Endothelial cell of umbilical vein (primary cell): ENCODE measurements at regions not wholly inside any gene's neighbourhood (a gene's known extent, or its start where the extent isn't known, plus 50 kb on each side); places are given as distances from the start of the nearest gene placed in this dataset.

Experiments used
- BruUV-seq: library from RNA; stranded (reverse); fragments of 400-500 nt; replicated peaks from 2 replicates; lab custom pipeline; 2021; lab: Mats Ljungman, UMichigan
- CTCF ChIA-PET: fragments of 300-600, 350-600 bp; sonication (Branson Sonifier 250); formaldehyde crosslinking; loops from one replicate; lab custom pipeline; 2021; ENCODE audit warnings: antibody characterized with exemption, inconsistent platforms; lab: Charles Lee
- POLR2A ChIA-PET: fragments of 300-600, 350-600 bp; sonication (Branson Sonifier 250); formaldehyde crosslinking; loops from one replicate; lab custom pipeline; 2021; ENCODE audit warnings: antibody characterized with exemption, inconsistent platforms; lab: Charles Lee
- DNase-seq: peaks from one replicate; pipeline ENCODE4 v3.0.0-alpha.2; 2011; ENCODE audit warnings: low read depth, low spot score
- FAIRE-seq: peaks from 2 replicates; lab custom pipeline; 2011; peaks lifted over from hg19 to GRCh38; lab: Jason Lieb, UNC
- H2AFZ ChIP-seq: 2 replicates; pipeline ENCODE4 v1.6.0; 2012; ENCODE audit warnings: low read depth, low read length, control low read depth, inconsistent platforms
- H3K27ac ChIP-seq: 2 replicates; pipeline ENCODE4 v1.5.1; 2011; ENCODE audit warnings: low read depth, mild to moderate bottlenecking, control low read depth, low read length, moderate library complexity; ENCODE audit not compliant: insufficient read depth
- H3K27me3 ChIP-seq, 2 experiments: 2 replicates each; pipeline versions ENCODE4 v1.6.0 to v1.6.1; 2011; ENCODE audit warnings: low read length in 2 of 2, mixed read lengths in 1 of 2; ENCODE audit not compliant: control insufficient read depth in 2 of 2, insufficient read depth in 2 of 2
- H3K36me3 ChIP-seq, 2 experiments: 2 replicates in 1 of 2; 3 replicates in 1 of 2; pipeline ENCODE4 v1.5.1; 2011; ENCODE audit warnings: low read length in 2 of 2, mild to moderate bottlenecking in 1 of 2, moderate library complexity in 1 of 2; ENCODE audit not compliant: control insufficient read depth in 2 of 2, insufficient read depth in 2 of 2; ENCODE audit errors: extremely low read depth in 1 of 2
- H3K4me1 ChIP-seq: 3 replicates; pipeline ENCODE4 v1.5.1; 2011; ENCODE audit warnings: mild to moderate bottlenecking, low read length; ENCODE audit not compliant: control insufficient read depth, insufficient read depth; ENCODE audit errors: extremely low read depth
- H3K4me2 ChIP-seq: 2 replicates; pipeline ENCODE4 v1.6.1; 2011; ENCODE audit warnings: low read length, control low read depth, mixed read lengths; ENCODE audit not compliant: insufficient read depth
- H3K4me3 ChIP-seq, 3 experiments: fragments of 200-600 bp in 1 of 3; sonication (generic), shearing (Covaris generic) in 1 of 3; replicated peaks in 1 of 3; 2 replicates each; pipeline ENCODE4 v1.5.1; 2011 to 2016; ENCODE audit warnings: control low read depth in 3 of 3, low read length in 3 of 3, mild to moderate bottlenecking in 2 of 3, inconsistent platforms in 1 of 3, low read depth in 1 of 3, moderate library complexity in 1 of 3; ENCODE audit not compliant: insufficient read depth in 1 of 3
- H3K79me2 ChIP-seq: 2 replicates; pipeline ENCODE4 v1.6.0; 2012; ENCODE audit warnings: low read length, inconsistent platforms; ENCODE audit not compliant: control insufficient read depth, insufficient read depth
- H3K9ac ChIP-seq: replicated peaks from 2 replicates; pipeline ENCODE3; 2011; ENCODE audit warnings: low read length, control low read depth; ENCODE audit not compliant: insufficient read depth; ENCODE audit errors: extremely low read depth
- H3K9me1 ChIP-seq: replicated peaks from 3 replicates; pipeline ENCODE4 v1.6.0; 2011; ENCODE audit warnings: mild to moderate bottlenecking, low read length; ENCODE audit not compliant: control insufficient read depth, insufficient read depth; ENCODE audit errors: extremely low read depth
- H3K9me3 ChIP-seq: replicated peaks from 2 replicates; pipeline ENCODE4 v1.5.1; 2012; ENCODE audit warnings: low read length, inconsistent platforms; ENCODE audit not compliant: control insufficient read depth, insufficient read depth
- H4K20me1 ChIP-seq: replicated peaks from 2 replicates; pipeline ENCODE3; 2011; ENCODE audit warnings: mild to moderate bottlenecking, low read length; ENCODE audit not compliant: control insufficient read depth, insufficient read depth; ENCODE audit errors: extremely low read depth
- EZH2 ChIP-seq: IDR thresholded peaks from 2 replicates; pipeline ENCODE4 v1.6.1; 2012; ENCODE audit warnings: borderline replicate concordance, low read depth, mild to moderate bottlenecking, moderate library complexity, low read length, inconsistent platforms; ENCODE audit not compliant: severe bottlenecking
- FOS ChIP-seq: IDR thresholded peaks from 2 replicates; pipeline ENCODE4 v1.6.1; 2011; ENCODE audit warnings: mild to moderate bottlenecking, low read length, moderate library complexity, borderline replicate concordance; ENCODE audit not compliant: insufficient read depth
- GATA2 ChIP-seq: IDR thresholded peaks from 2 replicates; pipeline ENCODE4 v1.7.0; 2011; ENCODE audit warnings: low read depth, mild to moderate bottlenecking, moderate library complexity, mixed read lengths, low read length; ENCODE audit not compliant: insufficient read length, insufficient read depth
- JUN ChIP-seq: IDR thresholded peaks from 2 replicates; pipeline ENCODE4 v1.6.1; 2011; ENCODE audit warnings: borderline replicate concordance, low read depth; ENCODE audit not compliant: insufficient read length, insufficient read depth
- MYC ChIP-seq: IDR thresholded peaks from one replicate; pipeline ENCODE4 v1.6.1; 2011; ENCODE audit warnings: mild to moderate bottlenecking, low read depth, low read length
- POLR2A ChIP-seq: IDR thresholded peaks from 2 replicates; pipeline ENCODE4 v1.6.1; 2012; ENCODE audit warnings: low read depth, mild to moderate bottlenecking, control low read depth, low read length
- POLR2AphosphoS5 ChIP-seq: IDR thresholded peaks from 2 replicates; pipeline ENCODE4 v1.6.1; 2012; ENCODE audit warnings: low read depth, mild to moderate bottlenecking, control low read depth, low read length, moderate library complexity; ENCODE audit not compliant: insufficient read depth
- dilution Hi-C: fragments of 300-500 bp; cut with MboI; formaldehyde crosslinking; loops from one replicate; pipeline ENCODE4 v1.15.0; 2019; ENCODE audit warnings: low sequenced_read_pairs; ENCODE audit not compliant: extremely low pct_ligation_motif_present
- intact Hi-C: fragments of 100-400 bp; cut with micrococcal nuclease; formaldehyde crosslinking; loops from one replicate; pipeline ENCODE4 v1.10.0; 2022
- TF ChIP-seq, protein P1 (sequence below), 2 donors: IDR thresholded peaks; 1 replicate in 1 of 2; 2 replicates in 1 of 2; pipeline ENCODE4 v1.5.1; 2011; ENCODE audit warnings: low read length in 2 of 2, mild to moderate bottlenecking in 2 of 2, moderate library complexity in 2 of 2, control low read depth in 1 of 2, inconsistent platforms in 1 of 2, low read depth in 1 of 2; ENCODE audit not compliant: insufficient read depth in 1 of 2; ENCODE audit errors: extremely low read depth in 1 of 2
- TF ChIP-seq, protein P2 (sequence below): IDR thresholded peaks from 2 replicates; pipeline ENCODE4 v1.6.1; 2011; ENCODE audit not compliant: insufficient read depth, insufficient read length

DNA sequence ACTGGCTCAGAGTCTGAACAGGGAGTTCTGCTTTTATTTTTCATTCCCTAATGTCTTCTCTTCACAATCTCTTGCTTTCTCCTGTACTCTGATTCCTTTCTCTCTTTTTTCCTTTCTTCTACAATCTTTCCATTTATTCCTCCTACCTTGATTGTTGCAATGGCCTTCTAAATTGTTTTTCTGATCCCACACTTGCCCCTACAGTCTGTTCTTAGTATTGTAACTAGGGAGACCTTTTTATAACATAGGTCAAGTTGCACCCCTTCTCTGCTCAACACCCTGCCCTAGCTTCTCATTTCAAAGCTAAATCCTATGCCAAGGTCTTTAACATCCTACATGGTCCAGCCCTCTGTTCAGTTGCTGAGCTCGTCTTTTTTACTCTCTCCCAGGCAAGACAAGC, 277.9 kb downstream of the GBA3 start:
- Histone ChIP-seq H3K9me3 (peaks cover 2% of the 10 kb centered on the region), H4K20me1 (no peaks in the 10 kb centered on the region), H3K27ac (no peak overlapping the region), H3K4me3 (no peak overlapping the region), H3K4me2 (no peak overlapping the region), H3K4me1 (no peaks in the 10 kb centered on the region), H3K9me1 (no peaks in the 10 kb centered on the region), H2AFZ (no peak overlapping the region), H3K27me3 (no peaks in the 10 kb centered on the region), H3K9ac (no peak overlapping the region), H3K36me3 (no peaks in the 10 kb centered on the region), H3K79me2 (no peaks in the 10 kb centered on the region)
- TF ChIP-seq MYC (no peak), GATA2 (no peak), EZH2 (no peak), POLR2A (no peak)
- TF ChIP-seq, protein P1, sequence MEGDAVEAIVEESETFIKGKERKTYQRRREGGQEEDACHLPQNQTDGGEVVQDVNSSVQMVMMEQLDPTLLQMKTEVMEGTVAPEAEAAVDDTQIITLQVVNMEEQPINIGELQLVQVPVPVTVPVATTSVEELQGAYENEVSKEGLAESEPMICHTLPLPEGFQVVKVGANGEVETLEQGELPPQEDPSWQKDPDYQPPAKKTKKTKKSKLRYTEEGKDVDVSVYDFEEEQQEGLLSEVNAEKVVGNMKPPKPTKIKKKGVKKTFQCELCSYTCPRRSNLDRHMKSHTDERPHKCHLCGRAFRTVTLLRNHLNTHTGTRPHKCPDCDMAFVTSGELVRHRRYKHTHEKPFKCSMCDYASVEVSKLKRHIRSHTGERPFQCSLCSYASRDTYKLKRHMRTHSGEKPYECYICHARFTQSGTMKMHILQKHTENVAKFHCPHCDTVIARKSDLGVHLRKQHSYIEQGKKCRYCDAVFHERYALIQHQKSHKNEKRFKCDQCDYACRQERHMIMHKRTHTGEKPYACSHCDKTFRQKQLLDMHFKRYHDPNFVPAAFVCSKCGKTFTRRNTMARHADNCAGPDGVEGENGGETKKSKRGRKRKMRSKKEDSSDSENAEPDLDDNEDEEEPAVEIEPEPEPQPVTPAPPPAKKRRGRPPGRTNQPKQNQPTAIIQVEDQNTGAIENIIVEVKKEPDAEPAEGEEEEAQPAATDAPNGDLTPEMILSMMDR (IDR thresholded peaks at IDR 0.05; ENCODE audit: extremely low read depth in 1 of 2, insufficient read depth in 1 of 2, low read depth in 1 of 2, low read length in 2 of 2): no peak
- dilution Hi-C loops: no loop called here
- FAIRE-seq: no peak
- ChIA-PET POLR2A (no interaction called here), CTCF (no interaction called here)
- intact Hi-C loops: no loop called here
- no TSS peak for BruUV-seq
- no peak for DNase-seq

DNA sequence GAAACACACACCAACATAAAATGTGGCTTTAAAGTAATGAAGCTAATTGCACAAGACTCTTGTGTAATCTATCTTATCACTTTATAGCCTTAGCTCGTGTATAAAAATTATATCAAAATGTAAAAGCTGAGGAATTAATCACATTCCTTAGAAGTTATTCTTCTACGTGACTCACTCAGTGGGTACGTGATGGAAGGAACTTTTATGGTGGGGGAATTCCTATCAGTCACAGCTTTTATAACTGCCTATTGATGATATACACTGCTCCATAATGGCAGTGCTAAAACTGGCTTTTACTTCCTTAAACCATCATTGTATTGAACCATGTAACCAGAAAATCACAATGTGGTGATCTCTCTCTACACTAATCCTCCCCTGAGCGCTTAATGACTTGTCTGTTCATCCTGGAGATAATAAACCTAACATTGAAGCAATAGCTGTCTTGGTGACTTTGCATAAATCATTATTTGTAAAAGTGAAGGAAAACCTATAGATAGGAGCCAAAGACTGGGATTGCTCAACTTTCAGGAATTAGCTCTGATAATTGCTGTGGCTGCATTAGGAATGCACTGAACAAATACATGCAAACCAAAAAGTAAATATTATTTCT, 276.7 kb downstream of the GBA3 start:
- POLR2A ChIA-PET: no interaction called here
- intact Hi-C loops: no loop called here

More for the DNA sequence above, 276.7 kb downstream of the GBA3 start:
- Histone ChIP-seq H3K4me3 (no peak overlapping the region), H3K4me2 (no peak overlapping the region), H3K79me2 (no peaks in the 10 kb centered on the region), H3K4me1 (no peaks in the 10 kb centered on the region), H3K9me1 (no peaks in the 10 kb centered on the region), H3K9ac (no peak overlapping the region), H2AFZ (no peak overlapping the region), H3K27me3 (no peaks in the 10 kb centered on the region), H4K20me1 (no peaks in the 10 kb centered on the region), H3K27ac (no peak overlapping the region), H3K36me3 (no peaks in the 10 kb centered on the region), H3K9me3 (peaks cover 2% of the 10 kb centered on the region)
- dilution Hi-C loops: no loop called here
- no peak for DNase-seq
- CTCF ChIA-PET: no interaction called here
- BruUV-seq: no TSS peak
- FAIRE-seq: no peak
- TF ChIP-seq POLR2A: no peak
- TF ChIP-seq POLR2AphosphoS5: no peak
- no peak for TF ChIP-seq FOS
- TF ChIP-seq, protein P1 (IDR thresholded peaks at IDR 0.05; ENCODE audit: extremely low read depth in 1 of 2, insufficient read depth in 1 of 2, low read depth in 1 of 2, low read length in 2 of 2): no peak
- TF ChIP-seq JUN: no peak
- TF ChIP-seq GATA2: no peak
- TF ChIP-seq MYC: no peak
- no peak for TF ChIP-seq EZH2
- TF ChIP-seq, protein P2, sequence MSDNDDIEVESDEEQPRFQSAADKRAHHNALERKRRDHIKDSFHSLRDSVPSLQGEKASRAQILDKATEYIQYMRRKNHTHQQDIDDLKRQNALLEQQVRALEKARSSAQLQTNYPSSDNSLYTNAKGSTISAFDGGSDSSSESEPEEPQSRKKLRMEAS: no peak
